Sigmoid colon (tissue), 3 donors: ENCODE measurements at regions not wholly inside any gene's neighbourhood (a gene's known extent, or its start where the extent isn't known, plus 50 kb on each side); places are given as distances from the start of the nearest gene placed in this dataset.

ENCODE experiments used
- CTCF ChIP-seq, 4 experiments: fragments of 450-650 bp in 3 of 4; fragments of 200-600 bp in 1 of 4; IDR thresholded peaks; one replicate each; pipeline ENCODE4 v1.5.1; 2016 to 2019; ENCODE audit warnings: antibody characterized with exemption in 4 of 4, mild to moderate bottlenecking in 3 of 4, moderate library complexity in 2 of 4
- POLR2A ChIP-seq, 2 donors: fragments of 450-650 bp; IDR thresholded peaks; one replicate each; pipeline ENCODE4 v1.6.1; 2016; ENCODE audit warnings: antibody characterized with exemption in 2 of 2, mild to moderate bottlenecking in 2 of 2, moderate library complexity in 2 of 2

GRCh38 chr17:79326814-79327213 lies 252.2 kb downstream of the ENGASE start:
- TF ChIP-seq CTCF (IDR thresholded peaks at IDR 0.05): no peak
- TF ChIP-seq POLR2A (IDR thresholded peaks at IDR 0.05): no peak
